KMS-11 (cell line): ENCODE measurements at regions not wholly inside any gene's neighbourhood (a gene's known extent, or its start where the extent isn't known, plus 50 kb on each side); places are given as distances from the start of the nearest gene placed in this dataset.

ENCODE experiments used
- H2AFZ ChIP-seq: fragments of 200-600 bp; sonication (generic); 2 replicates; pipeline ENCODE4 v1.6.1; 2016; ENCODE audit warnings: antibody characterized with exemption, mixed run types, low read depth
- H3K27ac ChIP-seq: fragments of 200-600 bp; sonication (generic); 2 replicates; pipeline ENCODE4 v1.6.1; 2016; ENCODE audit warnings: mild to moderate bottlenecking, mixed run types
- H3K27me3 ChIP-seq: fragments of 200-600 bp; sonication (generic); 2 replicates; pipeline ENCODE4 v1.6.1; 2017; ENCODE audit warnings: mild to moderate bottlenecking, low read depth, mixed run types, moderate library complexity; ENCODE audit not compliant: insufficient read depth
- H3K36me3 ChIP-seq: fragments of 200-600 bp; sonication (generic); 2 replicates; pipeline ENCODE4 v1.6.1; 2017; ENCODE audit warnings: mild to moderate bottlenecking, mixed run types; ENCODE audit not compliant: insufficient read depth
- H3K4me1 ChIP-seq: fragments of 200-600 bp; sonication (generic); 2 replicates; pipeline ENCODE4 v1.6.1; 2016; ENCODE audit warnings: mild to moderate bottlenecking, low read depth, mixed run types; ENCODE audit not compliant: poor library complexity, severe bottlenecking
- H3K4me2 ChIP-seq: fragments of 200-600 bp; sonication (generic); 2 replicates; pipeline ENCODE4 v1.7.0; 2016; ENCODE audit warnings: mild to moderate bottlenecking, mixed run types
- H3K4me3 ChIP-seq: fragments of 200-600 bp; sonication (generic); IDR thresholded peaks from 2 replicates; pipeline ENCODE4 v1.6.1; 2017; ENCODE audit warnings: low read depth, low read length, mixed read lengths; ENCODE audit not compliant: insufficient read depth
- H3K79me2 ChIP-seq: fragments of 200-600 bp; sonication (generic); 2 replicates; pipeline ENCODE4 v1.6.1; 2016; ENCODE audit warnings: low read depth, mixed run types; ENCODE audit not compliant: insufficient read depth
- H3K9ac ChIP-seq: fragments of 200-600 bp; sonication (generic); 2 replicates; pipeline ENCODE4 v1.6.1; 2016; ENCODE audit warnings: mild to moderate bottlenecking, mixed run types
- H4K20me1 ChIP-seq: fragments of 200-600 bp; sonication (generic); 2 replicates; pipeline ENCODE4 v1.6.1; 2016; ENCODE audit warnings: mild to moderate bottlenecking, mixed run types; ENCODE audit not compliant: insufficient read depth
- CTCF ChIP-seq: fragments of 200-600 bp; sonication (generic); conservative IDR thresholded peaks from 2 replicates; pipeline ENCODE4 v1.6.1; 2017; ENCODE audit warnings: low read depth, mild to moderate bottlenecking, antibody characterized with exemption, low read length, moderate library complexity, mixed read lengths

DNA sequence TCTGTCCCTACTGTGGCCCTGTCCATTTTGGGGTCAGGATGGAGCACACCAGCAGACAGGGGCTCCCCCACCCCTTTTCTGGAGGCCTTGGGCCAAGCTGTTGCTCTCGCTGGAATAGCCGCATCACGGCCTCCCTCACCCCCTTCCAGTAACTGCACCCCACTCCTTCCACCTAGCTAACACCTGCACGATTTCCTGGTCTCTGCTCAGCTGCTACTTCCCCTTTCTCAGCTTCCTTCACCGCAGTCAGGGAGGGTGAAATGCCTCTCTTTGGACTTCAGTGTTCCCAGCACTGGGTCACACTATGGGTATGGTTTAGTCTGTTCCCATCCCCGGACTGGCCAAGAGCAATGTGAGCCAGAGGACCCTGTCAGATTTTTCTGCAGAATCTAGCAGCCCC lies 400.2 kb downstream of the MCTP2 start:
- Histone ChIP-seq H3K36me3 (no peaks in the 10 kb centered on the region), H3K4me1 (no peaks in the 10 kb centered on the region), H2AFZ (no peak overlapping the region), H3K4me3 (no peak overlapping the region), H3K27me3 (no peaks in the 10 kb centered on the region), H3K4me2 (no peak overlapping the region), H3K27ac (no peak overlapping the region), H4K20me1 (no peaks in the 10 kb centered on the region), H3K79me2 (no peaks in the 10 kb centered on the region), H3K9ac (no peak overlapping the region)
- no peak for TF ChIP-seq CTCF

- no peaks in the 10 kb centered on the region for H3K79me2 ChIP-seq
- H3K4me3 ChIP-seq: no peak overlapping the region
- no peak overlapping the region for H2AFZ ChIP-seq
- no peak for TF ChIP-seq CTCF
- H3K27me3 ChIP-seq: no peaks in the 10 kb centered on the region
- no peaks in the 10 kb centered on the region for H3K36me3 ChIP-seq
- H3K4me1 ChIP-seq: no peaks in the 10 kb centered on the region
- no peaks in the 10 kb centered on the region for H4K20me1 ChIP-seq
- no peak overlapping the region for H3K27ac ChIP-seq
- no peak overlapping the region for H3K4me2 ChIP-seq
- H3K9ac ChIP-seq: no peak overlapping the region
Measured at GRCh38 chr15:94638183-94638582, 406.8 kb downstream of the MCTP2 start.

DNA sequence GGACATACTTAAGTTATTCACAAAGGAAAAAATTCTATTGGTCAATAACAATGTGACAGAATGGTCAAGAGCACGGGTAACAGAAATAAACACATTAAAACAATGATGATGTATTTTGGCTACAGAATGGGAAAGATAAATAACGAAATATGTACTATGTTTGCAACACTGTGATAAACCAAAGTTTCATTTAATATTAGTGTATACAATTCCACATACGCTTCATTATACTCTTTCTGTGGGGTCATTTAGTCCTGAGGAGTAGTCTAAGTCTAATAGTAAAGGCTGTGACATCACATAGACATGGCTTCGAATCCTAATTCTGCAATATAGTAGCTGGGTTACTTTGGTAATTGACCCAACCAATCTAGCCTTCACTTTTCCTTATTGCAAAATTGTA lies 408.3 kb downstream of the MCTP2 start:
- H3K9ac ChIP-seq: no peak overlapping the region
- H3K36me3 ChIP-seq: no peaks in the 10 kb centered on the region
- no peak overlapping the region for H3K27ac ChIP-seq
- no peaks in the 10 kb centered on the region for H3K79me2 ChIP-seq
- no peak overlapping the region for H2AFZ ChIP-seq
- H3K27me3 ChIP-seq: no peaks in the 10 kb centered on the region
- H4K20me1 ChIP-seq: no peaks in the 10 kb centered on the region
- no peaks in the 10 kb centered on the region for H3K4me1 ChIP-seq
- no peak for TF ChIP-seq CTCF
- no peak overlapping the region for H3K4me3 ChIP-seq
- no peak overlapping the region for H3K4me2 ChIP-seq

DNA sequence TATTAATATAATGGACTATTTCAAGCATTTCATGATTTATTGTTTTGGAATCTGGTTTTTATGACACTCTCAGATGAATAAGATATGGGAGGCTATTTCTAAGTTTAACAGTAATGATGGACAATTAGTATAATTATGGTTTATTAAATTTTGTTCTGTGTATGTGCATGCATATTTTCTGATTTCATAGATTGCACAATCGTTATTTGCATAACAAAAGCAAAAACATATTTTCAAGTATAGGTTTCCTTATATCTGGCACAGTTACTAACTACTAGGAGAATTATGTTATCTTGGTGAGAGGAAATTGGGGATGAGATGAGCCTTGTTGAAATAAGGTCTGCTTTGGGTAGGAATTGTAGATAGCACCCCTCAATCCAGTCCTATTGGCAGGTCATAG lies 413.1 kb downstream of the MCTP2 start:
- H2AFZ ChIP-seq: no peak overlapping the region
- H3K9ac ChIP-seq: no peak overlapping the region
- no peaks in the 10 kb centered on the region for H3K79me2 ChIP-seq
- H3K4me2 ChIP-seq: no peak overlapping the region
- H3K36me3 ChIP-seq: no peaks in the 10 kb centered on the region
- no peaks in the 10 kb centered on the region for H4K20me1 ChIP-seq
- no peak for TF ChIP-seq CTCF
- no peak overlapping the region for H3K4me3 ChIP-seq
- no peaks in the 10 kb centered on the region for H3K27me3 ChIP-seq
- no peak overlapping the region for H3K27ac ChIP-seq
- no peaks in the 10 kb centered on the region for H3K4me1 ChIP-seq

GRCh38 chr15:94653071-94653470 lies 421.7 kb downstream of the MCTP2 start:
- Histone ChIP-seq H3K79me2 (no peaks in the 10 kb centered on the region), H2AFZ (no peak overlapping the region), H3K27ac (no peak overlapping the region), H3K27me3 (no peaks in the 10 kb centered on the region), H3K36me3 (no peaks in the 10 kb centered on the region), H3K4me1 (no peaks in the 10 kb centered on the region), H3K4me3 (no peak overlapping the region), H4K20me1 (no peaks in the 10 kb centered on the region), H3K9ac (no peak overlapping the region), H3K4me2 (no peak overlapping the region)
- TF ChIP-seq CTCF: no peak
